Non-pigmented ciliary epithelial cell (primary cell): ENCODE measurements at regions not wholly inside any gene's neighbourhood (a gene's known extent, or its start where the extent isn't known, plus 50 kb on each side); places are given as distances from the start of the nearest gene placed in this dataset.

Experiments used
- DNase-seq: peaks from one replicate; pipeline ENCODE4 v3.0.0-alpha.2; 2010; ENCODE audit warnings: low read depth

DNA sequence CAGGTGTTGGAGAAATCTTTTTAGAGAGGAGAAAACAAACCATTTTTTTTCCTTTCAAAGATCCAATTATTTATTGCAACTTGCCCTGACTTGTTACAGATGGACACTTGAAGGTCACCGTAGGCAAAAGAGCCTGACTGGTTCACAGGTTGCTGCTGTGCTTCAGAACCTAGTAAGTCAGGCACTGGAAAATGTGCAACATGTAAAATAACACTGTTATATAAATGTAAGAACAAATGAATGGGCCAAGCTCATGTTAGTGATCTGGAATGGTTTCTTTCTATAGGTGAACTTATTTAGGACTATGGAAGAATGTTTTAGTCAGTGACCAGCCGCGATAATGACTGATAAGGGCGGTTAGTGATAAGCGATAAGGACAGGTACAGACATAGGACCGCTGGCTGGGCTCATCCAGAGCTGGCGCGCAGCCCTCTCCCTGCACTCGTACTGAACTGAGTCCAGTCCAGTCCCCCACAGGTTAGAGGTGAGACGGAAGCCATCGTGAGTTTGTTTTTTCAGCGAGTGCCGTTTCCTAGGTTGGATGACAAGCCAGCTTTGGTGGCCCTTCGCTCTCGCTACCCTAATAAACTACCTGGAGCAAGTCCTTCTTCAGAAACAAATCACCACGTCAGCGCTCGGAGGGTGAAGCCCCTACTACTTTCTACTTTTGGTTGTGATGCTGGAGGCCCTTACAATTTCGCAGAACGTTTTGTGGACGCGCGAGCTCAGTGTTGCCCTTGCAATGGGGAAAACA, 94.4 kb upstream of the PRDM1 start:
- no peak for DNase-seq

DNA sequence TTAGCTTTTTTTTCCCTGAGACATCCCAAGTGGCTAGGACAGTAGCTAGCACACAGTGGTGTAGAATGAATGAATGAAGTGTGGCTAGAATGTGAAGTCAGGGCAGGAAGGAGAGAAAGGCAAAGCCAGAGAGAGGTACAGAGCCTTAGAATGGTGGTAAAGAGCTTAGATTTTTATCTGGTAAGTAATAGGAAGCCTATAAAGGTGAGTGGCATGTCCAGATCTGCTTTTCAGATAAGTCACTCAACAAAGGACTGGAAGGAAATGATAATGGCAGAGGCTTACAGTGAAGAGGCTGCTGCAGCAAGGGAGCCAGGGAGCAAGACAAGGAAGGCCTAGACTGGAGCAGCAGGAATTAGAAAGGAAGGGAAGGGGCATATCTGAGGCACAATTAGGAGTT, 96.0 kb upstream of the PRDM1 start:
- DNase-seq: no peak

DNA sequence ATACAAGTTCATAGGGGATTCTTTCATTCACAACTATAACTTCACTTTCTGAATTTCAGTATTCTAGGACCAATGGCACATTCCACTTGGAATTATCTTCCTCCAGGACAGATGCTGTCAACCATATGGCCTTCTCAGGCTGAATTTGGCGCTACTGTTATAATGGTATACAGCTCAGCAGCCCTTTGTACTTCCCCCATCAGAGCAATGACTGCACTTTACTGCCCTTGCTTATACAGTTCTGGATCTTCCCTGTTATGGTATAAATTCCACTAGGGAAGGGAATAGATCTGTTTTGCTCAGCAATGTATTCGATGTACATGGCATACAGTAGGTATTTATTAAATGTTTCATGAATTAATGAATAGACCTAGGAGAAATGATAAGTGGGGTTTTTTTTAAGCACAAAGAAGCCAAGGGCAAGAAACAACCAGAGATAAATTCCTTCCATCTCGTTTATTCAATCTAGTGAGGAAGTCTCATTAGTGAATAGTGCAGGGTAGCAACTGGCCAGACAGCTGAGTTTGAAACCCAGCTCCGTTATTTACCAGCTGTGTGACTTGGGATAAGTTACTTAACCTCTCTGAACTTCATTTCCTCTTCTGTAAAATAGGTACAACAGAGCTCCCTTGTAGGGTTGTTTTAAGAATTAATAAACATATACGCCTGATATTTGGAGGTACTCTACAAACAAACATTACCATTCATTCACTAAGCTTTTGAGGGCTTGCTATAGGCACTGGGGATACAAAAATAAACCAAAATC, 97.1 kb upstream of the PRDM1 start:
- DNase-seq: no peak

DNA sequence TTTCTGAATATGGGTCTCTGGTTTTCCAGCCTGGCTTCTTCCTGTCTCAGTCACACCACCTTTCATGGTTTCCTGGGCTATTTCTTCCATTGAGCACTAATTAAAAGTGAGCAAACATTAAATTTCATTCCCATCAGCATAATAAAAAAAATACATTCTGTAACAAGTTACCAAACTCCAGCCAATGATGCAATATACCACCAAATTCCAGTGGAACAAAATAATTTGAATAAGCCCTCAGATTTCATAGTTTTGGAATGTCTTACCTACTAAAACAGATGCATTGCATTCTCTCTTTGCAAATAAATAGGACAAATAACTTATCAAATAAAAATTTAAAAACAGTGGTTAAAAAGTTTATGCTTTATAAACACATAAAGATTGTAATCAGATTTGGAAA, 97.8 kb upstream of the PRDM1 start:
- no peak for DNase-seq

DNA sequence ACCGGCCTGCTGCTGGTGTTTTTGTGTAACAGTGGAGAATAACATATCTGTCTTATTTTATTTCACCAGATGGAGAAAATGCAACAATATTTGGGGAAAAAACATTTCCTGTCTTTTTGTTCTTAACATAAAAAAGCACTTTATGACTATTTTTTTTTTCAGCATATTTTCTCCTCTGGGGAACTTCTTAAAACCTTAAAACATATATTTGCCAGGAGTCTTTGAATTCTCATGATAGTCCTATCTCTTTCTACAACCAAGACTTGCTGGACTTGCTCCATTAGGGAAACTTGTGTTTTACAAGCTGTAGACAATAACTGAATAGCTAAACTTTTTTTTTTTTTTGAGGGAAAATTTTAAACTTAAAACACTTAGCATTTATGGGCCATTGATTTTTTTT, 98.6 kb upstream of the PRDM1 start:
- no peak for DNase-seq

DNA sequence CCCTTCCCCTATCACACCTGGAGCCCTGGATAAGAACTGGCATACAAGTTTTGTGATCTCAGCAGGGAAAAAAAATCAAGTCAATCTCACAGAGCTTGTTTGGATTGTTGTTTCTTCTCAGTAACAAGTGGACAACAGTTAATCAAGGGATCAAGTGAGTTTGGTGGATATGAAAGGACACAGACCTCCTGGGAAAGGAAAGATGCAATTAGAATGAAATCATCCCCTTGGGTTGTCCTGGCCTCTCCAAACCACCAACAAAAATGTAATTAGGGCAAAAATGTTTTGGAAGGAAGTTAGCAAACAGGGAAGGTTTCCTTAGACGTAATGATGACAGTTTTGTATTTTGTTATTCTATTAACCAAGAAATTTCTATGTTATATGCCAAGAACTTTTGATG, 99.1 kb upstream of the PRDM1 start:
- no peak for DNase-seq

DNA sequence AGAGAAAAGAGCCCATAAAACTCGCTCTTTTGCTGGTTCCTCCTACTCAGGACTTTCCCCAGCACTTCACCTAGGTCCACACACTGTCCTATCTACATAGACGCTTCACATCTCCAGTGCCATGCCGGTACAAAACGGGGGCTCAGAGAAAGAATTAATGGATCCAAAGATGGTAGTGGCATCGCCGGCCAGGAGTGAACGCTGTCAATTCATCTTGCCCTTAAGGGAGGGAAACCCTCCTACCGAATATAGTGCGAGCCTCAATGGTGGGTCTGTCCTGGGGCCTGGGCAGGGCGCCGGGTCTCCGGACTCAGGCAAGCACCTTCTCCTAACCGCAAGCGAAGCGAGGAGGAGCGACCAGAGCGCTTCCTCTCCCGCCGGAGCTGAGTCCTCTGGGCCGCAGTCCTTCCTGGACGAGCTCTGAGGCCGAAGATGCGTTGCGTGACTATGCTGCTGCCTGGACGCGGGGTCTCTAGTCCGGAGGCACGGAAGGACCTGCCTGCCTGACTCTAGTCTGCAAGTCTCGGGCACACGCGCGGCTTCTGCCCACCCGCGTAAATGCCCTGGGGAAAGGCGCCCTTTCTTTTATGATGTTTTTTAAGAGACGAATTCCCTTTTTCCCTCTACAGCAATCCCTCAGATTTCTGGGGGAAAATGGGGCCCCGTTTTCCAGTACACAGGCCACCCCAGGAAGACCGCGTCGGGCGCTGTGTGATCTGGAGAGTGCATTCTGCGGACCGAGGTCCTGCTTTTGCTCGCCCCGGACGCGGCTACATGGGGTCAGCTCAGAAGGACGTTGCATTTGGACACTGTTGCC, 100.1 kb upstream of the PRDM1 start:
- DNase-seq: no peak

DNA sequence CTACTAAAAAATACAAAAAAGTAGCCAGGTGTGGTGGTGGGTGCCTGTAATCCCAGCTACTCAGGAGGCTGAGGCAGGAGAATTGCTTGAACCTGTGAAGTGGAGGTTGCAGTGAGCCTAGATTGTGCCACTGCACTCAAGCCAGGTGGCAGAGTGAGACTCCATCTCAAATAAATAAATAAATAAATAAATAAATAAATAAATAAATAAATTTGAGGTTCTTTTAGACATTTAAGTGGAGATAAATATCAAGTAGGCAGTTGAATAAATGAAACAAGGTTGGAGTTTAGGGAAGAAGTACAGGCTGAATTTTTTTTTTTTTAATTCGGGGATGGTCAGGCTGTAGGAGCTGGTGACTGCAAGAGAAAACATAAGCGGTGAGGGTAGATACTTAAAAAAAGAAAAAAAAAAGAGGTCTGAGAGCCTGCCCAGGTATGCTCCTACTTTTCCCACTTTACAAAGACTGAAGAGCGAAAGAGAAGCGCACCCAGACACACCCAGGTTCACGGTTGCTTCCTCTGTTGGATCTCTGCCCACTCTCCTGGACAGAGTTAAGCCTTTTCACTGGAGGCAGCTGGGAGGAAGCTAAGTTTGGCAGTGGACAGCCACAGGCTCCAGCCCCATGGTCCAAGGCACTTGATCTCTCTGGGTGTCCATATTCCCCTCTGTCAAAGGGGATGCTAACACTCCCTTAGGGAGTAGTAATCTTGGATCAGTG, 100.9 kb upstream of the PRDM1 start:
- no peak for DNase-seq

DNA sequence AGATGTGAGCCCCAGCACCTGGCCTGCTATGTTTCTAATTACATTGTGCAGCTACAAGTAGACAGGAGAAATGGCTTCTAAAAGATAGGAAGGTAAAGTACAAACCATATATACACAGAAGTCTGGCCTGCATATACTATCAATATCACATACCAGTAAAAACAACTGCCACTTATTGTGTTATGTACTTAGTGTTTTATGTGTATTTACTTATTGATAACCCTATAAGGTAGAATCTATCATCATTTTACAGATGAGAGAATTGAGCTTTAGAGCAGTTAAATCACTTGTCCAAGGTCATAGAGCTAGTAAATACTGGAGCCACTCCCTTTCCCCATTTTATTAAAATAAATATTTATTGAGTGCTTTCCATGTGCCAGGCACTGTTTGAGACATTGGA, 102.4 kb upstream of the PRDM1 start:
- no peak for DNase-seq

DNA sequence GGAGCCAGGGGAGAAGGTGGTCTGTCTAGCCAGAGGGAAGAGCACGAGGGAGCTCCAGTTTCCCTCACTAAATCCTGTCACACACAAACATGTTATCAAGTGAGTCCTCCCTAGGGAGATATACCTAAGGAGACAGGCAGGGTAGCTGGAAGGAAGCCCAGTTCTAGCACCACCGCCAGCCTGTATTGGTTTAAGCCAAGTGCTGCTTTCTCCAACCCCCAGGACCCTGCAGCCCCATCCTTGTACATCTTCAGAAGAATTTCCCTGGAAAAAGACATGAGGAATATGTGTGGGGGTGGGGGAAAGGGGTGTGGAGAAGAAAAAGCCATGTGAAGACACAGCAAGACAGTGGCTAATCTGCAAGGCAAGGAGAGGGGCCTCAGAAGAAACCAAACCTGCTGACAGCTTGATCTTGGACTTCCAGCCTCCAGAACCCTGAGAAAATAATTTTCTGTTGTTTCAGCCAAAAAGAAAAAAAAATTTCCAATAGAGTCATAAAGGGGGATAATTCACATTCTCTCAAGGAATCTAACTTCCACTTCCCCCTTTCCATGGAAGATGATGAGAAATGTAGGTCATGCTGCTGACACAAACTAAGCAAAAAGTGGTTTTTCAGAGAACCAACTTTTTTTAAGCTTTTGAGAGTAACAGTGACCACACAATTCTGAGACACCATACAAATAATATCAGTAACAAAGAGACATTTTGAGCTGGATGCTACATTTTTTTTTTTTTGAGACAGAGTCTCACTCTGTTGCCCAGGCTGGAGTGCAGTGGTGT, 103.2 kb upstream of the PRDM1 start:
- DNase-seq: no peak

DNA sequence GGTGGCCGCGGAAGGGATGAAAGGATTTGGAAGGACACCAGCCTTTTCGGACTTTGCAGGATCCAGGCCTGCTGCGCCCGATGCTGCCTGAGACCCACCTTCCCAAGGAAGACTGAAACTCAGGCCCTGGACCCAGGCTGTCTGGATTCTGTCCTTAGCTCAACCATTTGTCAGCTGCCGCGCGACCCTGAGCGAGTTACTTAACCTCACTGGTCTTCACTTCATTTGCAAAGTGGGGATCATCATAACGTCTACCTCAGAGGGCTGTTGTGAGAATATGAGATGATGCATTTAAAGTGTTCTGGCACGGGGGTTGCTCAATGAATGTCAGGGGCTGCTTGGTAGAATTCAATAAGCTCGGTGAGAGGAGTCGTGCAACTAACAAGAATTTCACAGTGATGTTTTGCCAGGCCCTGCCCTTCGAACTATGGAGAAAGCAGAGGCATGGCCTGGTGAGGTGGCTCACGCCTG, 104.2 kb upstream of the PRDM1 start:
- no peak for DNase-seq

DNA sequence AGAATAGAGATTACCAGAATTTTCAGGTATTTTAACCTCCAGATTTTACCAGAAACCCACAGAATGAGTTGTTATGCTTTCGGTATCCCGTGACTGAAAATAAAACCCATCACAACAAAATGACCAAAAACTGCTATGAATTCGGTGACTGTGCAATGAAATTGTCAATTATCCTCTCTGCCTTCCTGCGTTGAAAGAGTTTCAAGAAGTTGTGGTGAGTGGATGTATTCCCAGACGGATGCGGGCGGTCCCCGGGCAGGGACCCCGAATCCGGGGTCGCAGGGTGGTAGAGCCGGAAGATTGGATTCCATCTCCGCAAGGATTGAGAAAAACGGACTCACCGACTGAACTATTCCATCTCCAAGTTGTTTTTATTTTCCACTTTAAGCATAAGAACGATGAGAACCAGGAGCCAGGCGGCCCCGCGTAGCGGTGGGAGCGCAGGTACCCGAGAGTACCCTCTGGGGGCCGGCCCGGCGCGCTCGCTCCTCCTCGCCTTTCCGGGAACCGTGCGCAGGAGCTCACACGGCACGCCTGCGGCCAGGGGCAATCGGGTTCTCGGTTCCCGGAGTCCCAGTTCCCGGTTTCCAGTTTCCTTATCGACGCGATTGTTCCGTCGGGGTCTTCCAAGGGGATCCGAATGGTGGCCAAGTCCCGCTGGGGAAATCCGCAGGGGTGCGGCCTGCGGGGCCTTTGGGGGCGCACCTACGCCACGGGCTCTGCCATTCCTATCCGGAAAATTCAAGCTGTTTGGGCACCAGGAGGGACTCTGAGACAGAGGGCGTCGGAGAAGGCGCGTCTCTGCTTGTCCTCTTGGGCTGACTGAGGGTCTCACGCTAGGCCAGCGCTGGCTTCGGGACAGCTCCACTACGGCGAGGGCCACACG, 104.9 kb upstream of the PRDM1 start:
- DNase-seq: no peak

DNA sequence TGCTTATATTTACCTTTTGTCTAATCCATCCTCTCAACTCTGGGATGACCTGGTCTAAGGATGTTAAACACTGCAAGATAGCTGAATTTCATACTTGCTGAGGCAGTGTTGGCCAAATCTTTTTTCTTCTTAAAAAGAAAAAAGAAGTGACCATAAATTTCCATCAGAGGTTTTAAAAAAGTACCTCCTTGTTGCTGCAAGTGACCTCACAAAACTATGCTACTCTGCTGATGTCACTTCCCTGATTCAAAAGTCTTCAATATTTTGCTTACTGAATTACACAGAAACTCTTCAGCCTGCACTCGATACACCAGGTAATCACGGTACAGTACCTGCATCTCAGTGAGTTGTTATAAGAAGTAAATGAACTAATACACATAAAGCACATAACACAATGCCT, 107.2 kb upstream of the PRDM1 start:
- no peak for DNase-seq

DNA sequence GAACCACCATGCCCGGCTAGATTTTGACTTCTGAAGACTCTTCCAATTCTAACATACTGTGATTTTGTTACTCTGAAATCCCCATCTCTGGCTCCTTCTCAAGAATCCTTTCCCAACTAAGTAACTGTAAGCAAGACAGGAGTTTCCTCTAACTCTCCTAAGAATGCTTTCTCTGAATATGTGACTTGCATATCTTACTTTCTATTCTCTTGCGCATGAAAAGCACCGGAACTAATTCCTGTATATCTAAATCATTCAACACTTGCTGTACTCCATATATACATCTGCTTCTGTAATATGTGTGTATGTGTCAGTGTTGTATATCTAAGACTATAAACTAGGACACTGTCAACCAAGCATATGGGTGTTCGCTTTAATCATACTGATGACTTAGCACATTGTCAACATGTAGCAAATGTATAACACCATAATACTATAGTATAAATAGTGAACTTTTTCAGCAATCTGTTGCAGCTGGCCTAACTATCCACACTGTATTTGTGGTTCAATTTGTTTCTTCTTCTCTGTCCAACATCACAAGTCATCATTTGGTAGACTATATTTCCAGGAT, 108.1 kb upstream of the PRDM1 start:
- no peak for DNase-seq

DNA sequence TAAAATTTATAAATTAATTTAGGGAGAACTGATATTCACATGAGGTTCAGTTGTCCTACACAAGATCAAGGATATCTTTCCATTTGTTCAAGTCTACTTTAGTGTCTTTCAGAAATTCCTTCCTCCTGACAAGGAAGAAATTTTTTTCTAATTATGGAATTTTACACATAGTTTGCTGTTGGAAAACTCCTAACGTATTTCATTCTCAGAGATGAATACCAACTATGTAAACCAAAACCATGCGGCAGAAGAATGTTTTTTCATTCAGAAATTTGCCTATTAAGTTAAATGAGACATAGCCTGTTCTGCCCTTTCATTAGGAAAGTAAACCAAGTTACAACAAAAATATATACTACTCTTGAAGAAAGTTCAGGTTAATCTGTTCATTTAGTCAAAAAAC, 111.2 kb upstream of the PRDM1 start:
- DNase-seq: no peak

DNA sequence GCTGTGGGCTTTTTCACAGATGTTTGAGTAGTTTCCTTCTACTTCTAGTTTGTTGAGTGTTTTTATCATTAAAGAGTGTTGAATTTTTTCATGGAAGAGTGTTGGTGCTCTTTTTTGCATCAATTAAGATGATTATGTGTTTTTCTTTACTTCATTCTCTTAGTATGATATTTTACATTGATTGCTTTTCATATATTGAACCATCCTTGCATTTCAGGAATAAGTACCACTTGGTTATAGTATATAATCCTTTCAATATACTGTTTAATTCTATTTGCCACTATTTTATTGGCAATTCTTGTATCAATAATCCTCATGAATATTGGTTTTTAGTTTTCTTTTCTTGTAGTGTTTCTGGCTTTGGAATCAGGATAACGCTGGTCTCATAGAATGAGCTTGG, 113.7 kb upstream of the PRDM1 start:
- DNase-seq: no peak

DNA sequence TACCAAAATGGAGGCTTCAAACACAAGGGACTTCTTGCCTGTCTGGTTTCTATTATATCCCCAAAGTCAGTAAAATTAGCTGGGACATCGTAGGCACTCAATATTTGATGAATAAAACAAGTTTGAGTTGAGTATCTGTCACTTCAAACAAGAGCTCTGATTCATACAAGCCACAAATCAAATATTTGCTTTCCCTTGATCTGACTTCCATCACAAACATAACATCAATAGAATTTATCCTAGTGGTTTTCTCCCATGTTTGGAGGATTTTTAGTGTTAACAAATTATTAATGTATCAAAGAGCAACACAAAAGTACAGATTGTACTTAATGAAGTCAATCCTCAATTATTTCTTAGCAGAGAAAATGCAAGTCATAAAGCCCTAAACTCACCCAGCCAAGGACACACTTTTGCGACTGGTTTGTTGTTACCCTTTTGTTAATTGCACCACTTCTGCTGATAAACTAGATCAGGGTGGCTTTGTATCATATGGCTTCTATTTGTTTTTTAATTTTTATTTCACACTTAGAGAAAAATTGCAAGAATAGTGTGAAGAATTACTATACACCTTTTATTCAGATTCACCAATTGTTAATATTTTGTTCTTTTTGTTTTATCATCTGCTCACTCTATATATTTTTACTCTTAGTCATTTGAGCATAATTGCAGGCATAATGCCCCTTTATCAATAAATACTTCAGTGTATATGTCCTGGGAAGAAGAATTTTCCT, 117.4 kb upstream of the PRDM1 start:
- no peak for DNase-seq

DNA sequence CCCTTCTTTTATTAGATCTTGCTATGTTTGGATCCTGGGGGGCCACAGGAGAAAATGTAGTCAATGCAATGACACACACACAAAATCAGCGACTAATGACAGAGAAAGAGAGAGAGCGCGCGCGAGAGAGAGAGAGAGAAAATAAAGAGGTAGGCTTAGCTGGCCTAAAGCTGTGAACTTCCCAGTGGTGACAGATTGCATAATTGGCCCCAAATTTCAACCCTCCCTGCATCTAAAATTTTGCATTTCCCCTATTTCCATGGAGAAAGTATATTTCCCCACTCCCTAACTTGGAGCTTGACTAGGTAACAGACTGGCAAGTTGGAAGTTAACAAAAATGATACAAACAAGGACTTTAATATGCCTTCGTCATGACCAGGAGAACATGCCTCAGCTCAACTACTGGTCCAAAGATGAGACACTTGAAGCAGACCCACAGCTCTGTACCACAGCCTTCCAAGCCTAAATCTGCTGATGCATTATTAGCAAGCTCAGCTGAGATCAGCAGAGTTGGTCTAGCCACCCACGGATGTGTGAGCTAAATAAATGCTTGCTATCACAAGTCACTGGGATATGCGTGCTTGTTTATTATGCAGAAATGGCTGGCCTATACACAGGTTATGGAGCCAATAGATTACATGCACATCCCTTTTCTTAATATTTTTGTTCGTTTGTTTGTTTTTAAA, 118.1 kb upstream of the PRDM1 start:
- DNase-seq: peak; percentile 22

DNA sequence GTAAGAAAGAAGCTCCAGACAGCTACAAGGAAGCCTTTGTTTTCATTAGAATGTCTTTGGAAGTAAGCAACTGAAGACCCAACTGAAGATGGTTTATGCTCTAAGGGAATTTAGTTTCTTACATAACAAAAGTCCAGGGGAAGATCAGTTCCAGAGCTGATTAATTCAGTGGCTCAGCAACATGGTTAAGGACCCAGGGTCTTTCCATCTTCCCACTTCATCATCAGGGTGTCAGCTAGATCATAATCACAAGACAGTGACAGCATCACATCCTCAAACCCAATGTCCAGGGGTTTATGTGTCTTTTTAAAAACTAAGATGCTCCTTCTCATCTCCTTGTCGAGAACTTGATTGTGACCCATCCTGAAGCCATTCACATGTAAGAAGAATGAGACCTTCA, 119.7 kb upstream of the PRDM1 start:
- no peak for DNase-seq
